GM18507 (cell line): ENCODE measurements at regions not wholly inside any gene's neighbourhood (a gene's known extent, or its start where the extent isn't known, plus 50 kb on each side); places are given as distances from the start of the nearest gene placed in this dataset.

ENCODE experiments used
- DNase-seq: peaks from one replicate; pipeline ENCODE4 v3.0.0; 2011; ENCODE audit warnings: low read depth; ENCODE audit not compliant: insufficient read length; ENCODE audit errors: extremely low spot score
- FAIRE-seq: peaks from 2 replicates; lab custom pipeline; 2011; peaks lifted over from hg19 to GRCh38; lab: Jason Lieb, UNC

DNA sequence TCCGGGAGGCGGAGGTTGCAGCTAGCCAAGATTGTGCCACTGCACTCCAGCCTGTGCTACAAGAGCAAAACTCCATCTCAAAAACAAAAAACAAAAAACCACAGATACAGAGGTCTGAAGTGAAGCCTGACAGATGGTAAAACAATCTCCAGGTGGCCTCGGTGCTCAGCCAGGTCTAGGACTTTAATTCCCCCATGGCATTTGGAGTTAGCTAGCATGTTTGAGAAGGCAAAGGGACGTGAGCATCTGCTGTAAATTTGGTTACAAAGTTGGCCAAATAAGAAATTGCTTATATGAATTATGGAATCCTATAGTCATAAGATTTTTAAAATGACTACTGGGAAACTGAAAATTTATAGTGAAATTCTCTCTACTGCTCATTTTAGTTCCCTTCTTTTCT is 98.3 kb upstream of the FMN2 start:
- DNase-seq (no peak), FAIRE-seq (no peak)

- no peak for FAIRE-seq
- no peak for DNase-seq
These were observed 96.4 kb upstream of the FMN2 start for GRCh38 chr1:239995281-239995680.

GRCh38 chr1:239997160-239997514 is 94.5 kb upstream of the FMN2 start:
- FAIRE-seq (no peak), DNase-seq (no peak)

- DNase-seq: no peak
- no peak for FAIRE-seq
These were observed 94.0 kb upstream of the FMN2 start for GRCh38 chr1:239997515-239998311.

DNA sequence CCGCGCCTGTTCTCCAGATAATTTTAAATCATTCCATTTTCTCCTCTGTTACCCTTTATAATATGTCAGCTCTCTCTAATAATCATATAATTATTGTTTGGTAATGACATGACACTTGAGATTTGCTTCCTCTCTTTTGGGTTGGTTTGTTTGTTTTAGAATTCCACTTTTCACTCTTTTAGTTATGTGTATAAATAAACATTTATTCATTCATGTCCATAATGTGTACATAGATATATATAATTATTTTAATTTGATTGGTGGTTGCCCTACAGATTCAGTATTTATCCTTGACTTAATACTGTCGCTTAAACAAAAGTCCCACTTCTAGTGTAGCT is 93.4 kb upstream of the FMN2 start:
- FAIRE-seq (no peak), DNase-seq (no peak)

GRCh38 chr1:239999170-239999569 is 92.5 kb upstream of the FMN2 start:
- no peak for FAIRE-seq
- no peak for DNase-seq

DNA sequence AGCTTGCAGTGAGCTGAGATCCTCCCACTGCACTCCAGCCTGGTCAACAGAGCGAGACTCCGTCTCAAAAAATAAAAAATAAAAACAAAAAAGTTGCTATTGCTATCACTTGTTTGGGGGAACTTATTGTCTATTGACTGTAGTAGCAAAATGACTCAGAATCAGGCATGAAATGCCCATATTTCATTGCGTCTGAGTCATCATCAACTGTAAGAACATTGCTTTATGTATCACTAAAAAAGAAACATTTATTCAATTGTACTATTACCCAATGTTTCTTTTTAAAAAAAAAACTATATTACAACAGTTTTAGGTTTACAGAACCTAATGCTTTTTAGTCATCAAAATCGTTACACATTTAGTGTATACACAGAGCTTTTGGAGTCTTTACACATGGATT is 91.0 kb upstream of the FMN2 start:
- FAIRE-seq: no peak
- DNase-seq: no peak

DNA sequence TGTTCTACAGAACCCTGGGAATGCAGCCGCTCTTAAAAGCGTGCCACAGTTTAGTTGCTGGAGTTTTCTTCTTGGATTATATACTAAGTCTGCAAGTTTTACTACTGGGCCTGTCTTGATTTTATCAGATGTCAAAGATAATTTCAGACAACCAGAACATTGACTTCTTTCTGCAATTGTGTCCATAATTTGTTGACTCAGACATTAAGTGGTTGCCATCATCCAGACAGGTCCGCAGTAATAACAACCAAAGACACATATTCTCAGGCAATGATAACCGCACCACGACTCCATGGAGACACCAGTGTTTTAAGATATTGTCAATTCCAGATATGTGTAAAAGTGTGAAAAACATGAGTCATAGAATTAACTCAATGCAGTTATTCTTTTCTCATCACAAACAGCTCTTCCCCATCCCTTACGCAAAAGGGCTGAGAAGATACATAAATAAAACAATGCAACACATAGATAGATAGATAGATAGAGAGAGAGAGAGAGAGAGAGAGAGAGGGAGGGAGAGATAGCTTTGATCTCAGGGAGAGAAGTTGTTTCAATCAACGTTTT is 90.4 kb upstream of the FMN2 start:
- DNase-seq: no peak
- no peak for FAIRE-seq

DNA sequence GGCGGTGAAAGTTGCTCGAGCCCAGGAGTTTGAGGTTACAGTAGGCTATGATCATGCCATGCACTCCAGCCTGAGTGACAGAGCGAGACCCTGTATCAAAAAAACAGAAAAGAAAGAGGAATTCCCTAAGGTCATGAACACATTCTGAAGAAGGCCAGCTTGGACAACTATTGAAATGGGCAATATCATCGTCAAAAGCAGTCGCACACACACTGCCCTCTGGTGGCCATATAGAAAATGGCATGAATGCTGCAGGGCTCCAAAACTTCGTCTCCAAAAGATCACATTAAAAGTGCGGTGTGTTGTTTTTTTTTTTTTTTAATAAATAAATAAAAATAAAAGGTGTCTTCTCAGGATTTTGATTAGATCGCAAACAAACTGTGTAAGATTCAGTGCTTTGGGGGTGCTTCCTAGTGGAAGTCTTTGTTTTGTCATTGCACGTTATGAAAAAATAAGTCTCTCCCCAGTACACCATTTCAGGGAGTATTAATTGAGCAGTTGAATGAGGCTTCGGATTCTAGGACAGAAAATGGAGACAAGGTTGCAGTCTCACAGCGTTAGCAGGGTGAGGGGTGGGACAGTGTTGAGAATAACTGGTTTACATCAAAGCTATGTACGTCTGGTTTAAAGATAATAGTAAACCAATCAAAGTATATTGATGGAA is 87.5 kb upstream of the FMN2 start:
- peak; percentile 24 for FAIRE-seq
- no peak for DNase-seq

GRCh38 chr1:240005997-240006650 is 85.6 kb upstream of the FMN2 start:
- FAIRE-seq: no peak
- no peak for DNase-seq

DNA sequence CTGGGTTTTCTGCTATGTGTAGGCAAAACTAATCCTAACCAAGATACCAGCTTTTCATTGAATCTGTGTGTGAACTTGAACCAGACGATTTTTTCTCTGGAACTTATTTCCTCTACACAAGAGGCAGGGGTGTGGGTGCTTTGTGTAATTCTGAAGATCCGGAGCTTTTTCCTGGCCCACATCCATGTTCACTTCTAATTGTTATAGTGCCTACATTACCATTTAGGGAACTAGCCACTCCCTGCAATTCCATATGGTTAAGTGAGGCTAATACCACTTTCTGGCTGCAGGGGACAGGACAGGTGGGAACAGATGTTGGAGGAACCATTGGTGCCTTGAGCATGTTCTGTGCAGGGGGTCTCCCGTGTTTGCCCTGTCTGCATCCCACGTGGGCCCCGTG is 83.4 kb upstream of the FMN2 start:
- DNase-seq: no peak
- FAIRE-seq: no peak

GRCh38 chr1:240014051-240014450 is 77.6 kb upstream of the FMN2 start:
- DNase-seq (no peak), FAIRE-seq (no peak)

DNA sequence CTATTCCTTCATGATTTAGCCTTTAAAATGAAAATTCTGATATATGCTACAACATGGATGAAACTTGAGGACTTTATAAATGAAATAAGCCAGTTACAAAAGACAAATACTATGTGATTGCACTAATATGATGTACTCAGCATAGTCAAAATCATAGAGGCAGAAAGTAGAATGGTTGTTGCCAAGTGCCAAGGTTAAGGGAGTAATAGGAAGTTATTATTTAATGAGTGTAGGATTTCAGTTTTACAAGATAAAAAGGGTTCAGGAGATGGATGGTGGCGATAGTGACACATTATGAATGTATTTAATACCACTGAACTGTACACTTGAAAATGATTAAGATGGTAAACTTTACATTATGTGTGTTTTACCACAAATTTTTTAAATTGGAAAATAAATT is 73.1 kb upstream of the FMN2 start:
- FAIRE-seq (no peak), DNase-seq (no peak)

DNA sequence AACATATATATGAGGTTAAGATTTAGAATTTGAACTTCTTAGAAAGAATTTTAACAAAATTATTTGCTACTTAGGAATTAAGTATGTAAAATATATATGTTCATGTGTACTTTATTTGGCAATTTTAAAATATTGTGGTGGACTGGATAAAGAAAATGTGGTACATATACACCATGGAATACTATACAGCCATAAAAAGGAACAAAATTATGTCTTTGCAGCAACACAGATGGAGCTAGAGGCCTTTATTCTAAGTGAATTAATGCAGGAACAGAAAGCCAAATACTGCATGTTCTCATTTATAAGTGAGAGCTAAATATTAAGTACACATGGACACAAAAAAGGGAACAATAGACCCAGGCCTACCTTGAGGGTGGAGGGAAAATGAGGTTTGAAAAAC is 72.2 kb upstream of the FMN2 start:
- FAIRE-seq: no peak
- DNase-seq: no peak

DNA sequence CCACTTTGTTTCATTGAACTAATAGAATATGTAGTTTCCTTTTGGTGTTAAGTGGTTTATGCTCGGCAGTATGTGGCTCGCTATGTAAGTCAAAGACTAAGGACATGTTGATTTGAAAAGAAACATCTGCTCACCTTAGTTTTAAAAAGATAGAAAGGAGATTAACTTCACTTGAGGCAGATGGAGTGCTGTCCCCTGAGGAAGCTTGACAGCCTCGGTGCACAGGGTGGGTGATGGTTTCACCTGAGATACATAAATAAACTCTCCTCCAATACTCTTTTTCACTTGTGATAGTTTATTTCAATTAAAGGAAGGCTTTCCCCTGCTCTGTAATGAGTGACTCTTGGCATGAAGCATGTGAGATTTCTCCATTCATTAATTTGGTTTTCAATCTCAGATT is 70.8 kb upstream of the FMN2 start:
- DNase-seq (no peak), FAIRE-seq (no peak)

DNA sequence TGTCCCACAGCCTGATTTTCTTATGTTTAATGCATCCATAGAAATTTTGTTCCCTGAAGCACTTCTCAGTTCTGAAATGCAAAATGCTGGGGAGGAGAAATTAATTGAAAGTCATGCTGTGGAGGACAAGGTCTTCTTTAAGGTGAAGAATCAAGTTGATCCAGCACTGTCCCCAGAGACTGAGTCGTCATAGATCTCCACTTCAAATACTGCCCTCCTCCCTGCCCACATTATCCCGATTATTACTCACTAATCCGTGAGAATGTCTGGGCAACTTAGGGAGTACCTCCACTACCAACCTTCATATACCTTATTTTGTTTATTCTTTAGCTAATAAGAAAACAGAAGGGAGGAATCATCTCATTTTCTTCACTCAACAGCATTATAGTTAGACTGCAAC is 70.0 kb upstream of the FMN2 start:
- FAIRE-seq (no peak), DNase-seq (no peak)

DNA sequence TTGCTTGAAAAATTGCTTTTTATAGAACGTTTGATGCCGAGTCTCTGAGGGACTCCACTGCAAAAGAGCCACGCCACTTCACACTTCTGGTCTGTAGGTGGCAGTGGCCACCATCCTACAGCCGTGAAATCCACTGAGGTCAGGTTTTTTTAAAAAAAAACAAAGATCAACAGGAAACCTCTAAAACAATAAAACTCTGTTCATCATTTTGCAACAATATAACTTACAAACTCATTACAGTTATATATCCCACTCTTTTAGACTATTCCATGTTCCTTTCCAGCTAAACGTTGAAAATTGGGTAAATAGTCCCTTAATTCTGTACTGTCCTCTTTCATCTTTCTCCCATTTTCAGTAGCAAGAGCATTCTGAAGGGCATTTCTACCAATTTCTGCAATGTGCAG is 64.6 kb upstream of the FMN2 start:
- DNase-seq: no peak
- FAIRE-seq: no peak

DNA sequence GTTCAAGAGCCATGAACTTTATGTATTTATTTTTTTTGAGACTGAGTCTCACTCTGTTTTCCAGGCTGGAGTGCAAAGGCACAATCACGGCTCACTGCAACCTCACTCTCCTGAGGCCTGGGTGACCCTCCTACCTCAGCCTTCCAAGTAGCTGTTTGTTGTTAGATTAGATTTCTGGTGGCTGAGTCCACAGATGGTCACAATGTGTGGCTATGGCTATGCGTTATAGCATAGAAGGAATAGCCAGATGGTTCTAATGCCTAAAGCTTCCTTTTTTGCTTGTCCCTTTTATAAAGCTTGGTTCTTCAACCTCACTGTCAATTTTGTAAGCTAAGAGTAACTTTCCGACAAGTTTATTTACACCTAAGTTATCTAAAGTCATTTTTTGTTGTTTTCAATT is 62.3 kb upstream of the FMN2 start:
- no peak for DNase-seq
- FAIRE-seq: no peak

GRCh38 chr1:240030236-240030635 is 61.4 kb upstream of the FMN2 start:
- no peak for DNase-seq

DNA sequence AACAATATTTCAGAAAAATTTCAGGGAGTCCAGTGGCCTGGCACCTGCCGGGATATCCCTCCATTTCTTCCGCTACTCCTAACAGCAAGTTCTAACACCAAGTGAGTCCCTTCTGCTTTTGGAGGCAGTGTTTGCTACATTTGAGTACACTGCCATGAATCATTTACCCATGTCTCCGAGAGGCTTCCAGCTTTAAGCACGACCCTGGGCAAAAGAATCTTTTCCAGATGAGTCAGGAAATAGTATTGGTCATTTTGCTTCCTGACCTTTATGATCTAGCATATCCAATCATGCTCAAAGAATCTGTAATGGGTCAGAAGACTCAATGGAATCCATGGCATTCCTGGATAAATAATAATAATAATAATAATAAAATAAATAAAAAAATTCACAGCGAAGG is 60.7 kb upstream of the FMN2 start:
- DNase-seq: no peak
- FAIRE-seq: no peak

More at GRCh38 chr1:240030236-240030635, 61.4 kb upstream of the FMN2 start:
- no peak for FAIRE-seq

DNA sequence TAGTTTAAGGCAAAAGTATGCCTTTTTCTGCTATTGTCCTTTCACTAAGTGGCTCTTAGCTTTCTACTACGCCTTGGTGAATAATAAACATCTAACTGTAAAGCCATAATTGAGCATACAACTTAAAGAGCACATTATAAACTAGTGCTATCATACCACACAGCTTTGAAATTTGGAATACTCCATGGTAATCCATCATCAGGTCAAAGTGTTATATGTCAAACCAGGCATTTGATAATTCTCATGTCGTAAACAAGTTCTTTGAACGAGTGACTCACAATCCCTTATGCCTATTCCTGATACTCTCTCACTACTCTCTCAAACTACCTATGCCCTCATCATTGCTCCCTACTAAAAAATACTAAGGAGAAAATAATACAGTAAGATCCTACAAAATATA is 60.3 kb upstream of the FMN2 start:
- no peak for FAIRE-seq
- no peak for DNase-seq
